ENCODE measurements at regions not wholly inside any gene's neighbourhood (a gene's known extent, or its start where the extent isn't known, plus 50 kb on each side); places are given as distances from the start of the nearest gene placed in this dataset.

DNA sequence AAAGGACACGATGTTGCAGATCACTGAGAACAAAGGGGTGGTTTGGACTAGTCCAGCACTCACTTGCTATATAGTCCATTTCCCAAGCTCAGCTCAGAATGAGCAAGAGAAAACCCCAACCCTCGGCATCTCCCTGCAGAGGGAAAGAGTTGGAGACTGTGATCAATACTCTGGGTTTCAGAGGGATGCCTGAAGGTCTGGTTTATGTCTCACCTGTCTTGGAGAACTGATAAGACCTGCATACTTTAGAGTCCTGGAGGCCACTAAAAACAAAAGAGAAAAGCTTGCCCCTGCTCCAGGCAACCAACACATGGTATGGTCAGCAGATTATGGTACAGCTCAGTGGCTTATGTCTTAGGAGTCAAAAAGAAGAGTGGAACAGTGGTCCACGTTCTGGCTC is 1006.9 kb downstream of the CDH9 start:
- H3K9me3 Mint-ChIP-seq: peaks cover 13% of the 10 kb centered on the region; the same call in 1 of the 2 replicates
- H3K27ac Mint-ChIP-seq: no peak overlapping the region
- no peaks in the 10 kb centered on the region for H3K36me3 Mint-ChIP-seq (ENCODE audit: low read depth)
- no peaks in the 10 kb centered on the region for H3K27me3 Mint-ChIP-seq (ENCODE audit: insufficient read depth)
- H3K4me1 Mint-ChIP-seq (ENCODE audit: low read depth): no peaks in the 10 kb centered on the region
- TF ChIP-seq CTCF (IDR thresholded peaks at IDR 0.05): no peak
- DNase-seq: no peak
- no peak overlapping the region for H3K4me3 Mint-ChIP-seq

- Mint-ChIP-seq H3K9me3 (peaks cover 18% of the 10 kb centered on the region), H3K4me1 (ENCODE audit: low read depth) (no peaks in the 10 kb centered on the region), H3K36me3 (ENCODE audit: low read depth) (no peaks in the 10 kb centered on the region), H3K4me3 (no peak overlapping the region), H3K27ac (no peak overlapping the region), H3K27me3 (ENCODE audit: insufficient read depth) (no peaks in the 10 kb centered on the region)
- no peak for DNase-seq
- TF ChIP-seq CTCF (IDR thresholded peaks at IDR 0.05): no peak
Observed at GRCh38 chr5:26026044-26026443, 1012.3 kb downstream of the CDH9 start.

GRCh38 chr5:26024774-26025173 is 1013.6 kb downstream of the CDH9 start:
- Mint-ChIP-seq H3K9me3 (peaks cover 16% of the 10 kb centered on the region), H3K4me1 (ENCODE audit: low read depth) (no peaks in the 10 kb centered on the region), H3K4me3 (no peak overlapping the region), H3K27me3 (ENCODE audit: insufficient read depth) (no peaks in the 10 kb centered on the region), H3K36me3 (ENCODE audit: low read depth) (no peaks in the 10 kb centered on the region), H3K27ac (no peak overlapping the region)
- DNase-seq: no peak
- no peak; the same call in 1 of the 2 replicates for TF ChIP-seq CTCF (IDR thresholded peaks at IDR 0.05)

DNA sequence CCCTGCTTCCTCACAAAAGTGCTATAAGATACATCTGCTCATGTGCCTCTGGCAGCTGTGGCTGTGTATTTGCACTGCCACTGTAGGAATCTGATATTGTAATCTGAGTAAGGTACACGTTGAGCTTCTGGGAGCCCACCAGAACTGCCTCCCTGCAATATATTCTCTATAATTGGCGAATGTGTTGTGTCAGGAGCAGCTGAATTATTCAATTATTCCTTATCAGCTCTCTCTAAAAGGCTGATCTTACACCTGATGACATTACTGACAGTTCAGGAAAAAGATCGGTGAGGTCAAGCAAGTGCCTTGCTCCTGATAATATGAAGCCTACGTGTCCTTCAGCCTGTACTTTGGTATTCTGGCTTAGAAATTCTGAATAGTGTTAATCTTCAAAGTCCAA is 1015.0 kb downstream of the CDH9 start:
- H3K4me1 Mint-ChIP-seq (ENCODE audit: low read depth): no peaks in the 10 kb centered on the region

DNA sequence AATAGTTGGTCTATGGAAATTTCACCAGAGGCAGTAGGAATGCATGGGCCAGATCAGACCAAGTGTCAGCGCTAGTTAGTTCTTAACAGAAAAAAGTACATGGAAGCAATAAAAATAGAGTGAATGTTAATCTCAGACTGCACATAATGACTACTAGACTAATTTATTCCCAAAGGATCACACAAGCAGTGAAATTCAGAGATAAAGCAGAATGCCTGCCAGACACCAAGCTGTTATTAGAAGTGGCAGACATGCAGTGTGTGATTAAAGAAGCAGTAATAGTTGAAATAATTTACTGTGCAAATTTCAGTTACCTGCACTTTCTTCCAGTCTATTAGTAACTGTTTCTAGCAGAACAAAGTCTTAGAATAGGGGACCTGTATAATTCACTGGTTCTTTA is 1024.2 kb downstream of the CDH9 start:
- no peak for DNase-seq
- H3K36me3 Mint-ChIP-seq (ENCODE audit: low read depth): no peaks in the 10 kb centered on the region
- H3K27ac Mint-ChIP-seq: no peak overlapping the region
- no peak for TF ChIP-seq CTCF (IDR thresholded peaks at IDR 0.05)
- peaks cover 31% of the 10 kb centered on the region for H3K9me3 Mint-ChIP-seq
- no peaks in the 10 kb centered on the region for H3K27me3 Mint-ChIP-seq (ENCODE audit: insufficient read depth)
- H3K4me3 Mint-ChIP-seq: no peak overlapping the region
- no peaks in the 10 kb centered on the region for H3K4me1 Mint-ChIP-seq (ENCODE audit: low read depth)

More for the DNA sequence above, 1015.0 kb downstream of the CDH9 start:
- no peak for TF ChIP-seq CTCF (IDR thresholded peaks at IDR 0.05)
- Mint-ChIP-seq H3K27ac (no peak overlapping the region), H3K9me3 (peaks cover 16% of the 10 kb centered on the region), H3K36me3 (ENCODE audit: low read depth) (no peaks in the 10 kb centered on the region), H3K27me3 (ENCODE audit: insufficient read depth) (no peaks in the 10 kb centered on the region), H3K4me3 (no peak overlapping the region)
- DNase-seq: no peak

- no peak for TF ChIP-seq CTCF (IDR thresholded peaks at IDR 0.05)
- Mint-ChIP-seq H3K27ac (no peak overlapping the region), H3K27me3 (ENCODE audit: insufficient read depth) (no peaks in the 10 kb centered on the region), H3K4me3 (no peak overlapping the region), H3K36me3 (ENCODE audit: low read depth) (no peaks in the 10 kb centered on the region), H3K4me1 (ENCODE audit: low read depth) (no peaks in the 10 kb centered on the region), H3K9me3 (peaks cover 33% of the 10 kb centered on the region)
- DNase-seq: no peak
Observed at GRCh38 chr5:26012078-26012477, 1026.3 kb downstream of the CDH9 start.

Measured in HFFc6 (cell line).